ENCODE measurements at regions not wholly inside any gene's neighbourhood (a gene's known extent, or its start where the extent isn't known, plus 50 kb on each side); places are given as distances from the start of the nearest gene placed in this dataset.

DNA sequence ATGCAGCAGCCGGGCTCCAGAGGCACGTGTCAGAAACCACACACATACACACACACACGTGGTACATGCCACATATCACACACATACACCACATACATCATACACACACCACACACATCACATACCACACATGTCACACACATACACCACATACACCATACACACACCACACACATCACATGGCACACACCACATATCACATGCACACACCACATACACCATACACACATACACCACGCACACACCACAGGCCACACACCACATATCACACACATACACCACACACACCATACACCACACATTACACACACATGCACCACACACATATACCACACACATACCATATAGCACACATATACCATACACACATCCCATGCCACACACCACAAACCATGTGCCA is 97.5 kb upstream of the PRR5 start:
- TF ChIP-seq, protein P1, sequence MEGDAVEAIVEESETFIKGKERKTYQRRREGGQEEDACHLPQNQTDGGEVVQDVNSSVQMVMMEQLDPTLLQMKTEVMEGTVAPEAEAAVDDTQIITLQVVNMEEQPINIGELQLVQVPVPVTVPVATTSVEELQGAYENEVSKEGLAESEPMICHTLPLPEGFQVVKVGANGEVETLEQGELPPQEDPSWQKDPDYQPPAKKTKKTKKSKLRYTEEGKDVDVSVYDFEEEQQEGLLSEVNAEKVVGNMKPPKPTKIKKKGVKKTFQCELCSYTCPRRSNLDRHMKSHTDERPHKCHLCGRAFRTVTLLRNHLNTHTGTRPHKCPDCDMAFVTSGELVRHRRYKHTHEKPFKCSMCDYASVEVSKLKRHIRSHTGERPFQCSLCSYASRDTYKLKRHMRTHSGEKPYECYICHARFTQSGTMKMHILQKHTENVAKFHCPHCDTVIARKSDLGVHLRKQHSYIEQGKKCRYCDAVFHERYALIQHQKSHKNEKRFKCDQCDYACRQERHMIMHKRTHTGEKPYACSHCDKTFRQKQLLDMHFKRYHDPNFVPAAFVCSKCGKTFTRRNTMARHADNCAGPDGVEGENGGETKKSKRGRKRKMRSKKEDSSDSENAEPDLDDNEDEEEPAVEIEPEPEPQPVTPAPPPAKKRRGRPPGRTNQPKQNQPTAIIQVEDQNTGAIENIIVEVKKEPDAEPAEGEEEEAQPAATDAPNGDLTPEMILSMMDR (IDR thresholded peaks at IDR 0.05; ENCODE audit: insufficient read depth, low read length, poor library complexity, severe bottlenecking) = no peak
- no peak for TF ChIP-seq EZH2phosphoT487 (conservative IDR thresholded peaks at IDR 0.05; ENCODE audit: low read length)
